ENCODE measurements at regions not wholly inside any gene's neighbourhood (a gene's known extent, or its start where the extent isn't known, plus 50 kb on each side); places are given as distances from the start of the nearest gene placed in this dataset.

DNA sequence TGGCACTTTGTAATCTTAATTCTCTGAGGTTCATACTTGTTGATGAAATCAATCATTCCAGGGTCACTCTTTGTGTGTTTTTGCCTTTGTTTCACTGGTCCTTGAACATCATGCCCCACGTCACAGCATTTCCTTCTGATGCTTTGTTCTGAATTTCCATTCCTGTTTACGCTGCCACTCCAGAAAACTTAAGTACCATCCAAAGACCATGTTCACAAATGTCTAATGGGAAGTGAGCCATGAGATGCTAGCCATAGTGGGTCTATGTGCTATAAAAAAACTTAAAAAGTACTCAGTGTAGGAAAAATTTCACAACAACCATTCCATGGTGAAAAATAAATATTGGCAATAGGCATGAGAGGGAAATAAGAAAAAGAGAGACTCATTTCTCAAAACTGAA is 232.0 kb downstream of the IBTK start:
- Histone ChIP-seq H3K9me3 (no peaks in the 10 kb centered on the region), H3K4me3 (no peak overlapping the region), H3K27me3 (no peaks in the 10 kb centered on the region), H3K27ac (peak overlapping the region; percentile 53 to 80), H3K4me1 (no peaks in the 10 kb centered on the region), H3K36me3 (no peaks in the 10 kb centered on the region)
- intact Hi-C loops (cut with DNase I; ENCODE audit: low total_unique reads): no loop called here
- DNase-seq (ENCODE audit: low spot score in 2 of 2): no peak
- no peak for TF ChIP-seq POLR2AphosphoS5 (IDR thresholded peaks at IDR 0.05)
- TF ChIP-seq, protein P1, sequence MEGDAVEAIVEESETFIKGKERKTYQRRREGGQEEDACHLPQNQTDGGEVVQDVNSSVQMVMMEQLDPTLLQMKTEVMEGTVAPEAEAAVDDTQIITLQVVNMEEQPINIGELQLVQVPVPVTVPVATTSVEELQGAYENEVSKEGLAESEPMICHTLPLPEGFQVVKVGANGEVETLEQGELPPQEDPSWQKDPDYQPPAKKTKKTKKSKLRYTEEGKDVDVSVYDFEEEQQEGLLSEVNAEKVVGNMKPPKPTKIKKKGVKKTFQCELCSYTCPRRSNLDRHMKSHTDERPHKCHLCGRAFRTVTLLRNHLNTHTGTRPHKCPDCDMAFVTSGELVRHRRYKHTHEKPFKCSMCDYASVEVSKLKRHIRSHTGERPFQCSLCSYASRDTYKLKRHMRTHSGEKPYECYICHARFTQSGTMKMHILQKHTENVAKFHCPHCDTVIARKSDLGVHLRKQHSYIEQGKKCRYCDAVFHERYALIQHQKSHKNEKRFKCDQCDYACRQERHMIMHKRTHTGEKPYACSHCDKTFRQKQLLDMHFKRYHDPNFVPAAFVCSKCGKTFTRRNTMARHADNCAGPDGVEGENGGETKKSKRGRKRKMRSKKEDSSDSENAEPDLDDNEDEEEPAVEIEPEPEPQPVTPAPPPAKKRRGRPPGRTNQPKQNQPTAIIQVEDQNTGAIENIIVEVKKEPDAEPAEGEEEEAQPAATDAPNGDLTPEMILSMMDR (IDR thresholded peaks at IDR 0.05): no peak
- TF ChIP-seq POLR2A (IDR thresholded peaks at IDR 0.05): no peak

DNA sequence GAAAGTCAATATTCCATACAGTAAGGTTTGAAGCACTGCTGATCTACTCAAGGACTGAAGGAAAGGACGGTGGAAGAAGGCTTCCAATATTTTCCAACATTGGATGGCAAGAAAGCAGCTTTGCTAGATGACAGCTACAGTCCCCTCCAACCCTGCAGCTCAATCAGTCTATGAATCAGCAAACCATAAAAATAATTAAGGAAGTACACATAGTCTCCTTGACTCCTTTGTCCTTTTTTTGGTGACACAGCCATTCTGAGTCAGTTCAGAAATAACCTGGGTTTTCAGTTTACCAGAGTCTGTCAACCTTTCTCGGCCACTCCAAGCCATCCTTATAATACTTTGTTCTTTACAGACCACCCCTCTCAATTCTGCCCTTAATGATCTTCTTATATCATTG is 232.5 kb downstream of the IBTK start:
- no peak overlapping the region for H3K4me3 ChIP-seq
- DNase-seq (ENCODE audit: low spot score in 2 of 2): no peak
- H3K36me3 ChIP-seq: no peaks in the 10 kb centered on the region
- no peaks in the 10 kb centered on the region for H3K4me1 ChIP-seq
- no peaks in the 10 kb centered on the region for H3K9me3 ChIP-seq
- peak overlapping the region; percentile 53 to 80 for H3K27ac ChIP-seq
- TF ChIP-seq POLR2A (IDR thresholded peaks at IDR 0.05): no peak
- TF ChIP-seq, protein P1 (IDR thresholded peaks at IDR 0.05): no peak
- H3K27me3 ChIP-seq: no peaks in the 10 kb centered on the region
- intact Hi-C loops (cut with DNase I; ENCODE audit: low total_unique reads): no loop called here

DNA sequence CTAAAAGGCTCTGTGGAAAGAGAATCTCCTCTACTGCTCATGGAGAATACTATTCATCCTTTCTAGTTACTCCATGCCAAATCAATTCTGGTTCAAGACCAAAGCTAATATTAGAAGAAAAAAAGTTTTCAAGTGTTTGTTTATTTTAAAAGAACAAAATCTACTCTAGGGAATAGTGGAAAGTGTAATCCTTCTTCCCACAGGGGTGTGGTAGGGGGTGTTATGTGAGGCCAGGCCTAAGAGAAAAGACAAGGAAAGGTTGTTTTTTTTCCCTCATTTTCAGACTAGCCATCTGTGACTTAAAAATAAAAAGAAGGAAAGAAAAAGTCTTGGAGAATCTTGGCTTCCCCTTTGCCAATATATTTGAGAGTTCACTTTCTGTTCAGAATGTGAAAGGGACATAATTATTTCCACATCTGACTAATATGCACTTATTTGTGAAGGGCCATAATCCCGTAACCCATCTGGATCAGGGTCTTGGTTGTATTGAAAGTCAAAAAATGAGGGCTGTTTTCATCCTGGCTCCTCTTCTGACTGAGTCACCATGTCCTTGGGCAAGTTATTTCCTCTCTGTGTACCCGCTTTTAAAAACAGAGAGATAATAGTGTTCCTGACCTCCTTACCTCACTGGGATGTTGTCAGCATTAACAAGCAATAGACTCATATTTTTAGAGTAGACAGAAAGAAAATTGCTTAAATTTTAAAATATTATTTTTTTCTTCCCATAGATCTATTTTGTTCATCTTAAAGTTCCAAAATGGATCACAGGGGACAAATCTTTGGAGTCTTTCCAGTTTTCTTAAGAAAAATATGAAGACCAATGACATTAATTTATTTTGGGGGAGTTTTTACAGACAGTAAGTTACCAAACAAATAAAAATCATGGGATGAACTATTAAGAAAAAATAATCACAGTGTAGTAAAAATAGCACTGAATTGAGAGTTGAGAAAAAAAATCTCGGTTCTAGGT is 233.7 kb downstream of the IBTK start:
- no peak overlapping the region for H3K4me3 ChIP-seq
- H3K9me3 ChIP-seq: peaks cover 6 to 8% of the 10 kb centered on the region in 2 donors
- intact Hi-C loops (cut with DNase I; ENCODE audit: low total_unique reads): no loop called here
- DNase-seq (ENCODE audit: low spot score in 2 of 2): no peak
- H3K36me3 ChIP-seq: no peaks in the 10 kb centered on the region
- H3K27ac ChIP-seq: peak overlapping the region; percentile 53 to 80
- no peaks in the 10 kb centered on the region for H3K27me3 ChIP-seq
- TF ChIP-seq, protein P1 (IDR thresholded peaks at IDR 0.05): no peak
- TF ChIP-seq POLR2A (IDR thresholded peaks at IDR 0.05): no peak
- peak in 1 of 3 donors; percentile 55 for TF ChIP-seq POLR2AphosphoS5 (IDR thresholded peaks at IDR 0.05)
- H3K4me1 ChIP-seq: no peaks in the 10 kb centered on the region

DNA sequence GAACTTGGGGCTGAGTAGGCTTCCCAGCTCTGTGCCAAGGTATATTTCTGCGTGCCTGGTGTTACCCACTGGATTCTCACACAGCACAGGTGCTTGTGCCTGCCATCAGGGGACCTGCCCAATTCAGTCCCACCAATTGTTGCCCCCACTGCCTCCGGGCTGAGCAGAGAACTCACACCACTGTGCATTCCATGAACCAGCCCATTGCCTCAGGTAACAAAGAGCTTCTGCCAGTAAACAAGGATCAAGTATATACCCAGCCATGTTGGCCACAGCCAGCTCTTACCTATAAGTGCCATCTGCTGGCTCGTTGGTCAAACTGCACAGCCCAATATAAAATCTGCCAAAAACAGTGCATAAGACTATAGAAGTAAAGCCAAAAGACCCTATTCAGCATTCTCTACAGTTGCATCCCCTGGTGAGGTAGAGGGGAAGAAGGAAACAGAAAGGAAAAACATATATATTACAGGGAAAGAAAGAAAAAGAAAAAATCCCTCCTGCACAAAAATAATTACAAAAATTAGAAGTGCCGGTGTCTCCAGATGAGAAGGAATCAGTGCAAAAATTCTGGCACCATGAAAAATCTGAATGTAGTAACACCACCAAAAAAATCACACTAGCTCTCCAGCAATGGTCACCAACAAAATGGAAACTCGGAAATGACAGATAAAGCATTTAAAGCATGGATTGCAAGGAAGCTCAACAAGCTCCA is 241.4 kb downstream of the IBTK start:
- peaks cover 6 to 8% of the 10 kb centered on the region in 2 donors for H3K9me3 ChIP-seq
- DNase-seq (ENCODE audit: low spot score in 2 of 2): no peak
- no peak overlapping the region for H3K4me3 ChIP-seq
- no peaks in the 10 kb centered on the region for H3K4me1 ChIP-seq
- H3K27me3 ChIP-seq: no peaks in the 10 kb centered on the region
- H3K27ac ChIP-seq: no peak overlapping the region
- TF ChIP-seq POLR2AphosphoS5 (IDR thresholded peaks at IDR 0.05): no peak
- TF ChIP-seq, protein P1 (IDR thresholded peaks at IDR 0.05): peak in 2 of 3 donors; percentile 30 to 50
- no peaks in the 10 kb centered on the region for H3K36me3 ChIP-seq
- intact Hi-C loops (cut with DNase I; ENCODE audit: low total_unique reads): no loop called here

DNA sequence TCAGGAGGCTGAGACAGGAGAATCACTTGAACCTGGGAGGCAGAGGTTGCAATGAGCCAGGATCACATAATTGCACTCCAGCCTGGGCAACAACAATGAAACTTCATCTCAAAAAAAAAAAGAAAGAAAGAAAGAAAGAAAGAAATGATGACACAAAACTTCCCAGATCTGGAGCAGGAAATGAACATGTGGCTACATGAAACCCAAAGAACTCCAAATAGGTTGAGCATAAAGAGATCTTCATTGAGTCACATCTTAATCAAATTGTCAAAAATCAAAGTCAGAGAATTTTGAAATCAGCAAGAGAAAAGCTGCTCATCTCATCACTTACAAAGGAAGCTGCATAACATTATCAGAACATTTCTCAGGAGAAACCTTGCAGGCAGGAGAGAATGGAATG is 247.0 kb downstream of the IBTK start:
- intact Hi-C loops (cut with DNase I; ENCODE audit: low total_unique reads): no loop called here
- TF ChIP-seq, protein P1 (IDR thresholded peaks at IDR 0.05): no peak
- TF ChIP-seq POLR2A (IDR thresholded peaks at IDR 0.05) (no peak), POLR2AphosphoS5 (IDR thresholded peaks at IDR 0.05) (no peak)
- no peaks in the 10 kb centered on the region for H3K9me3 ChIP-seq
- no peak for DNase-seq (ENCODE audit: low spot score in 2 of 2)
- no peaks in the 10 kb centered on the region for H3K4me1 ChIP-seq
- no peaks in the 10 kb centered on the region for H3K36me3 ChIP-seq
- H3K27ac ChIP-seq: no peak overlapping the region
- H3K27me3 ChIP-seq: no peaks in the 10 kb centered on the region
- H3K4me3 ChIP-seq: no peak overlapping the region
